ENCODE measurements at regions not wholly inside any gene's neighbourhood (a gene's known extent, or its start where the extent isn't known, plus 50 kb on each side); places are given as distances from the start of the nearest gene placed in this dataset.

- Histone ChIP-seq H3K9me3 (ENCODE audit: insufficient read depth, low read length) (no peaks in the 10 kb centered on the region), H3K9ac (ENCODE audit: insufficient read length, low read depth) (no peak overlapping the region), H3K4me1 (ENCODE audit: insufficient read depth, insufficient read length) (no peaks in the 10 kb centered on the region), H3K4me3 (ENCODE audit: insufficient read length, low read depth) (no peak overlapping the region), H3K27me3 (ENCODE audit: insufficient read depth, insufficient read length) (no peaks in the 10 kb centered on the region), H3K36me3 (ENCODE audit: insufficient read depth, insufficient read length, low read length) (no peaks in the 10 kb centered on the region)
- DNase-seq (ENCODE audit: low read depth, low spot score): no peak
- TF ChIP-seq ZNF274 (IDR thresholded peaks at IDR 0.05; ENCODE audit: low read depth, low read length): no peak
- TF ChIP-seq SUZ12 (IDR thresholded peaks at IDR 0.05; ENCODE audit: extremely low read depth, insufficient read depth, insufficient read length): no peak
- TF ChIP-seq YY1 (IDR thresholded peaks at IDR 0.05; ENCODE audit: insufficient read depth, insufficient read length): no peak
Measured at GRCh38 chr7:53541475-53541874, 506.0 kb downstream of the POM121L12 start.

GRCh38 chr7:53542157-53542556, 506.7 kb downstream of the POM121L12 start:
- H3K9me3 ChIP-seq (ENCODE audit: insufficient read depth, low read length): no peaks in the 10 kb centered on the region
- no peak overlapping the region for H3K9ac ChIP-seq (ENCODE audit: insufficient read length, low read depth)
- H3K4me3 ChIP-seq (ENCODE audit: insufficient read length, low read depth): no peak overlapping the region
- no peaks in the 10 kb centered on the region for H3K4me1 ChIP-seq (ENCODE audit: insufficient read depth, insufficient read length)
- H3K27me3 ChIP-seq (ENCODE audit: insufficient read depth, insufficient read length): no peaks in the 10 kb centered on the region
- TF ChIP-seq SUZ12 (IDR thresholded peaks at IDR 0.05; ENCODE audit: extremely low read depth, insufficient read depth, insufficient read length): no peak
- no peaks in the 10 kb centered on the region for H3K36me3 ChIP-seq (ENCODE audit: insufficient read depth, insufficient read length, low read length)
- no peak for DNase-seq (ENCODE audit: low read depth, low spot score)
